GM12878 (cell line): ENCODE measurements at regions not wholly inside any gene's neighbourhood (a gene's known extent, or its start where the extent isn't known, plus 50 kb on each side); places are given as distances from the start of the nearest gene placed in this dataset.

ENCODE experiments used
- ATAC-seq: fragments of 200-7000 bp; cut with Tn5 transposase; 3 replicates; pipeline ENCODE4 v1.9.1; 2020; ENCODE audit warnings: mild to moderate bottlenecking, moderate library complexity
- BruUV-seq: library from RNA; stranded (reverse); fragments of 400-500 nt; replicated peaks from 2 replicates; lab custom pipeline; 2021; lab: Mats Ljungman, UMichigan
- CTCF ChIA-PET: fragments of 300-600 bp; sonication (Branson Sonifier 250); formaldehyde crosslinking; extraction: SDS; loops from one replicate; lab custom pipeline; 2021; ENCODE audit warnings: inconsistent platforms; lab: Yijun Ruan, JAX
- POLR2A ChIA-PET: fragments of 350-600 bp; formaldehyde crosslinking; extraction: SDS; loops from one replicate; lab custom pipeline; 2021; ENCODE audit warnings: inconsistent platforms; lab: Charles Lee
- RAD21 ChIA-PET: fragments of 300-600 bp; sonication (Branson Sonifier 250); formaldehyde crosslinking; loops from one replicate; lab custom pipeline; 2023; ENCODE audit warnings: antibody characterized with exemption; ENCODE audit not compliant: unreplicated experiment; lab: Charles Lee
- SMC1A ChIA-PET: fragments of 300-600 bp; sonication (Branson Sonifier 250); formaldehyde crosslinking; loops from one replicate; lab custom pipeline; 2023; ENCODE audit not compliant: unreplicated experiment, uncharacterized antibody; lab: Charles Lee
- DNase-seq: peaks from one replicate; pipeline ENCODE4 v3.0.0-alpha.2; 2011; ENCODE audit warnings: low read depth, low spot score
- FAIRE-seq: peaks from 3 replicates; lab custom pipeline; 2011; peaks lifted over from hg19 to GRCh38; lab: Jason Lieb, UNC
- H2AFZ ChIP-seq: 2 replicates; pipeline ENCODE4 v1.6.0; 2011; ENCODE audit warnings: low read depth, low read length, control low read depth; ENCODE audit not compliant: control insufficient read depth
- H3K27ac ChIP-seq: 2 replicates; pipeline ENCODE4 v1.5.1; 2011; ENCODE audit warnings: control low read depth; ENCODE audit not compliant: control insufficient read depth, insufficient read depth
- H3K27me3 ChIP-seq, 2 experiments: replicated peaks in 1 of 2; 2 replicates each; pipeline versions ENCODE4 v1.6.0 to v1.6.1; 2011; ENCODE audit warnings: low read length in 1 of 2; ENCODE audit not compliant: control insufficient read depth in 2 of 2, insufficient read depth in 2 of 2
- H3K36me3 ChIP-seq, 2 experiments: 2 replicates each; pipeline ENCODE4 v1.5.1; 2011; ENCODE audit warnings: low read length in 1 of 2; ENCODE audit not compliant: control insufficient read depth in 2 of 2, insufficient read depth in 2 of 2
- H3K4me1 ChIP-seq: 2 replicates; pipeline ENCODE4 v1.6.1; 2011; ENCODE audit warnings: mild to moderate bottlenecking, low read length, moderate library complexity, mixed read lengths; ENCODE audit not compliant: control insufficient read depth, insufficient read depth
- H3K4me2 ChIP-seq: 2 replicates; pipeline ENCODE4 v1.6.0; 2011; ENCODE audit warnings: control low read depth; ENCODE audit not compliant: control insufficient read depth, insufficient read depth
- H3K4me3 ChIP-seq: fragments of 200-600 bp; sonication (generic); 2 replicates; pipeline ENCODE4 v1.5.1; 2016
- H3K79me2 ChIP-seq: 2 replicates; pipeline ENCODE4 v1.6.0; 2011; ENCODE audit warnings: low read length; ENCODE audit not compliant: control insufficient read depth, insufficient read depth
- H3K9ac ChIP-seq: 2 replicates; pipeline ENCODE4 v1.8.0; 2011; ENCODE audit warnings: low read length, control low read depth, mixed read lengths; ENCODE audit not compliant: control insufficient read depth, insufficient read depth
- H3K9me3 ChIP-seq: replicated peaks from 3 replicates; pipeline ENCODE4 v1.5.1; 2011; ENCODE audit warnings: mild to moderate bottlenecking, low read length; ENCODE audit not compliant: control insufficient read depth, insufficient read depth
- H4K20me1 ChIP-seq: 2 replicates; pipeline ENCODE4 v1.6.0; 2011; ENCODE audit not compliant: control insufficient read depth, insufficient read depth
- ATF7 ChIP-seq: fragments of 450-650 bp; IDR thresholded peaks from 2 replicates; pipeline ENCODE4 v1.6.1; 2016; ENCODE audit warnings: low read depth, mild to moderate bottlenecking
- CHD2 ChIP-seq: IDR thresholded peaks from 2 replicates; pipeline ENCODE4 v1.6.1; 2011; ENCODE audit warnings: low read depth, low read length, improper control_type of control experiment, borderline replicate concordance
- CREB1 ChIP-seq: IDR thresholded peaks from 2 replicates; pipeline ENCODE4 v1.6.1; 2012; ENCODE audit warnings: low read depth, mild to moderate bottlenecking, inconsistent platforms
- EP300 ChIP-seq, 2 experiments: fragments of 150-350 bp in 1 of 2; IDR thresholded peaks; 2 replicates each; pipeline ENCODE4 v1.6.1; 2011 to 2012; ENCODE audit warnings: low read depth in 2 of 2, low read length in 2 of 2, borderline replicate concordance in 1 of 2, improper control_type of control experiment in 1 of 2, inconsistent platforms in 1 of 2; ENCODE audit not compliant: control insufficient read depth in 1 of 2
- FOXK2 ChIP-seq: fragments of 450-650 bp; IDR thresholded peaks from 2 replicates; pipeline ENCODE4 v1.6.1; 2017; ENCODE audit warnings: mild to moderate bottlenecking, moderate library complexity
- HDAC2 ChIP-seq: fragments of 200-600 bp; sonication (generic); IDR thresholded peaks from 2 replicates; pipeline ENCODE4 v1.6.1; 2017
- IRF5 ChIP-seq: fragments of 450-650 bp; IDR thresholded peaks from 2 replicates; pipeline ENCODE4 v1.6.1; 2017; ENCODE audit warnings: borderline replicate concordance
- MYB ChIP-seq: fragments of 150-350 bp; IDR thresholded peaks from 2 replicates; pipeline ENCODE4 v1.6.1; 2014; ENCODE audit warnings: mild to moderate bottlenecking, low read depth, low read length, borderline replicate concordance
- NFYB ChIP-seq: IDR thresholded peaks from 2 replicates; pipeline ENCODE4 v1.6.1; 2011; ENCODE audit warnings: low read depth, mild to moderate bottlenecking, low read length, improper control_type of control experiment, moderate library complexity; ENCODE audit not compliant: insufficient read depth
- NRF1 ChIP-seq: conservative IDR thresholded peaks from 2 replicates; pipeline ENCODE4 v1.6.1; 2011; ENCODE audit warnings: mild to moderate bottlenecking, low read depth, low read length, improper control_type of control experiment
- PKNOX1 ChIP-seq: fragments of 450-650 bp; IDR thresholded peaks from 2 replicates; pipeline ENCODE4 v1.6.1; 2016; ENCODE audit warnings: mild to moderate bottlenecking
- TCF12 ChIP-seq: IDR thresholded peaks from 2 replicates; pipeline ENCODE4 v1.6.1; 2011; ENCODE audit warnings: low read depth, mild to moderate bottlenecking, low read length
- WRNIP1 ChIP-seq: IDR thresholded peaks from 2 replicates; pipeline ENCODE4 v1.6.1; 2011; ENCODE audit warnings: low read depth, low read length, improper control_type of control experiment, borderline replicate concordance
- ZBED1 ChIP-seq: IDR thresholded peaks from 2 replicates; pipeline ENCODE4 v1.6.1; 2016; ENCODE audit warnings: borderline replicate concordance
- ZNF622 ChIP-seq: fragments of 450-650 bp; IDR thresholded peaks from 2 replicates; pipeline ENCODE4 v1.6.1; 2017; ENCODE audit warnings: mild to moderate bottlenecking, inconsistent platforms
- WGBS: methylation state at CpG from one replicate; pipeline ENCODE4 v1.1.6; 2016; ENCODE audit warnings: low lambda C conversion rate; ENCODE audit not compliant: insufficient replicate concordance, insufficient coverage; ENCODE audit errors: missing lambda C conversion rate; 5-methylcytosine and 5-hydroxymethylcytosine counted together
- in situ Hi-C: fragments of 300-500 bp; cut with MboI; formaldehyde crosslinking; loops from 9 replicates; pipeline ENCODE4 v1.14.3; 2018; ENCODE audit warnings: mixed read lengths
- intact Hi-C: fragments of 100-400 bp; cut with micrococcal nuclease; formaldehyde crosslinking; loops from one replicate; pipeline ENCODE4 v1.14.2; 2022; ENCODE audit not compliant: unreplicated experiment

- TF ChIP-seq CREB1: no peak
- TF ChIP-seq HDAC2: no peak
- TF ChIP-seq FOXK2: no peak
Observed at GRCh38 chr3:10665592-10665991, 150.4 kb upstream of the SLC6A11 start (continued).

GRCh38 chr3:10666621-10667020 lies 149.4 kb upstream of the SLC6A11 start:
- Histone ChIP-seq H3K27me3 (no peaks in the 10 kb centered on the region; a peak in 1 of 4 replicates), H3K36me3 (no peaks in the 10 kb centered on the region), H3K9me3 (no peaks in the 10 kb centered on the region), H3K4me2 (no peak overlapping the region), H2AFZ (no peak overlapping the region), H3K4me1 (no peaks in the 10 kb centered on the region), H3K9ac (no peak overlapping the region), H3K27ac (no peak overlapping the region), H4K20me1 (no peaks in the 10 kb centered on the region), H3K79me2 (no peaks in the 10 kb centered on the region), H3K4me3 (no peak overlapping the region)
- WGBS: 3% methylated on average over 6 of the region's 6 CpGs
- ChIA-PET CTCF (interaction anchor here (0.7 kb wide), 1 partner anchor 997 kb away, joined by 3 read pairs; no protein-coding TSS in a partner anchor), POLR2A (no interaction called here), SMC1A (no interaction called here), RAD21 (no interaction called here)
- BruUV-seq: no TSS peak
- no peak for FAIRE-seq
- intact Hi-C loops (no loop called here), in situ Hi-C loops (no loop called here)
- TF ChIP-seq ZBED1 (no peak), EP300 (IDR thresholded peaks at IDR 0.05; ENCODE audit: borderline replicate concordance in 1 of 2, control insufficient read depth in 1 of 2, low read depth in 2 of 2, low read length in 2 of 2) (no peak), MYB (no peak), PKNOX1 (no peak), NFYB (no peak), ATF7 (no peak), ZNF622 (no peak), WRNIP1 (no peak), IRF5 (no peak), NRF1 (no peak), CHD2 (no peak), TCF12 (no peak)
- peak; percentile 64 for ATAC-seq
- no peak for DNase-seq
